Uterus (tissue), 3 donors: ENCODE measurements at regions not wholly inside any gene's neighbourhood (a gene's known extent, or its start where the extent isn't known, plus 50 kb on each side); places are given as distances from the start of the nearest gene placed in this dataset.

ENCODE experiments used
- DNase-seq, 2 donors: peaks; one replicate each; pipeline ENCODE4 v3.0.0-alpha.2; 2019 to 2020
- H3K27ac ChIP-seq, 2 donors: fragments of 200-600 bp; sonication (generic); 1 replicate in 1 of 2; 2 replicates in 1 of 2; pipeline ENCODE4 v1.5.1; 2016 to 2018
- H3K27me3 ChIP-seq, 2 donors: fragments of 200-600 bp; sonication (generic); one replicate each; pipeline ENCODE4 v1.5.1; 2018 to 2019; ENCODE audit warnings: control low read depth in 1 of 2
- H3K36me3 ChIP-seq, 2 donors: fragments of 200-600 bp; sonication (generic); one replicate each; pipeline ENCODE4 v1.5.1; 2019; ENCODE audit warnings: control low read depth in 1 of 2
- H3K4me1 ChIP-seq, 2 donors: fragments of 200-600 bp; sonication (generic); one replicate each; pipeline ENCODE4 v1.5.1; 2018 to 2019; ENCODE audit warnings: control low read depth in 1 of 2
- H3K4me3 ChIP-seq, 2 donors: fragments of 200-600 bp; sonication (generic); 1 replicate in 1 of 2; 2 replicates in 1 of 2; pipeline ENCODE4 v1.5.1; 2018 to 2019; ENCODE audit warnings: mild to moderate bottlenecking in 1 of 2
- H3K9me3 ChIP-seq, 2 donors: fragments of 200-600 bp; sonication (generic); one replicate each; pipeline ENCODE4 v1.5.1; 2019; ENCODE audit warnings: control low read depth in 1 of 2
- CTCF ChIP-seq, 4 experiments: fragments of 200-600 bp in 2 of 4; fragments of 450-650 bp in 2 of 4; sonication (generic) in 2 of 4; IDR thresholded peaks; one replicate each; pipeline ENCODE4 v1.5.1; 2016 to 2019; ENCODE audit warnings: antibody characterized with exemption in 4 of 4, mild to moderate bottlenecking in 2 of 4, moderate library complexity in 1 of 4
- POLR2A ChIP-seq, 2 donors: fragments of 450-650 bp; IDR thresholded peaks; one replicate each; pipeline ENCODE4 v1.6.1; 2016; ENCODE audit warnings: antibody characterized with exemption in 2 of 2, mild to moderate bottlenecking in 1 of 2, moderate library complexity in 1 of 2
- intact Hi-C: fragments of 100-400 bp; cut with DNase I; formaldehyde crosslinking; loops from one replicate; pipeline ENCODE4 v1.15.1; 2023; ENCODE audit warnings: low total_unique reads
- donor health status: DM: yes; HTN: yes; CAD: no.

DNA sequence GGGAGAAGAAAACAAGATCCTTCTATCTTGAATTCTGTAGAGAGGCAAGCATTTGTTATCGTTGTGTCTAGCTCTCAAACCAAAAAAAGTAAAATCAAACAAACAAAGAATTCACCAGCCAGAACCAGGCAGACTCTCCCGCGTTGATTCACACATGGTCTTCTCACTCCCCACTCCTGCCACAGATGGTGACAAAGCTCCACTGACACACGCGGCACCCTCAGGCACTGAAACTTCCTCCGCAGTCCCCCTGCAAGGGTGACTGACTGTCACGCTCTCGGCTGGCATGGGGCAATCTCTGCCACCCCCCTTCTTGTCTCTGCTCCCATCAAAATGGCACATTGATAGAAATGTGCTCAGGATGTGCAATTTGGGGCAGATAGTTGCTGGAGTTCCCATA, 304.9 kb downstream of the DHX15 start:
- intact Hi-C loops = no loop called here
- H3K9me3 ChIP-seq = no peaks in the 10 kb centered on the region
- no peak overlapping the region for H3K27ac ChIP-seq
- H3K36me3 ChIP-seq = no peaks in the 10 kb centered on the region
- no peak overlapping the region for H3K4me3 ChIP-seq
- no peaks in the 10 kb centered on the region for H3K4me1 ChIP-seq
- no peak for TF ChIP-seq CTCF (IDR thresholded peaks at IDR 0.05)
- no peak for TF ChIP-seq POLR2A (IDR thresholded peaks at IDR 0.05)
- no peak for DNase-seq
- no peaks in the 10 kb centered on the region for H3K27me3 ChIP-seq

GRCh38 chr4:24278693-24279092, 305.7 kb downstream of the DHX15 start:
- no peaks in the 10 kb centered on the region for H3K4me1 ChIP-seq
- H3K36me3 ChIP-seq = no peaks in the 10 kb centered on the region
- H3K27me3 ChIP-seq = no peaks in the 10 kb centered on the region
- intact Hi-C loops = no loop called here
- TF ChIP-seq POLR2A (IDR thresholded peaks at IDR 0.05) = no peak
- no peak for TF ChIP-seq CTCF (IDR thresholded peaks at IDR 0.05)
- H3K9me3 ChIP-seq = no peaks in the 10 kb centered on the region
- H3K27ac ChIP-seq = no peak overlapping the region
- DNase-seq = no peak
- no peak overlapping the region for H3K4me3 ChIP-seq

GRCh38 chr4:24274381-24274941, 309.9 kb downstream of the DHX15 start:
- Histone ChIP-seq H3K36me3 (no peaks in the 10 kb centered on the region), H3K4me3 (no peak overlapping the region), H3K27me3 (no peaks in the 10 kb centered on the region), H3K9me3 (no peaks in the 10 kb centered on the region), H3K27ac (no peak overlapping the region), H3K4me1 (no peaks in the 10 kb centered on the region)
- intact Hi-C loops = no loop called here
- TF ChIP-seq CTCF (IDR thresholded peaks at IDR 0.05) (no peak), POLR2A (IDR thresholded peaks at IDR 0.05) (no peak)
- DNase-seq = no peak

GRCh38 chr4:24273136-24273535, 311.2 kb downstream of the DHX15 start:
- DNase-seq = no peak
- Histone ChIP-seq H3K4me3 (no peak overlapping the region), H3K27me3 (no peaks in the 10 kb centered on the region), H3K27ac (no peak overlapping the region), H3K9me3 (no peaks in the 10 kb centered on the region), H3K4me1 (no peaks in the 10 kb centered on the region), H3K36me3 (no peaks in the 10 kb centered on the region)
- intact Hi-C loops = no loop called here
- TF ChIP-seq POLR2A (IDR thresholded peaks at IDR 0.05) (no peak), CTCF (IDR thresholded peaks at IDR 0.05) (no peak)

DNA sequence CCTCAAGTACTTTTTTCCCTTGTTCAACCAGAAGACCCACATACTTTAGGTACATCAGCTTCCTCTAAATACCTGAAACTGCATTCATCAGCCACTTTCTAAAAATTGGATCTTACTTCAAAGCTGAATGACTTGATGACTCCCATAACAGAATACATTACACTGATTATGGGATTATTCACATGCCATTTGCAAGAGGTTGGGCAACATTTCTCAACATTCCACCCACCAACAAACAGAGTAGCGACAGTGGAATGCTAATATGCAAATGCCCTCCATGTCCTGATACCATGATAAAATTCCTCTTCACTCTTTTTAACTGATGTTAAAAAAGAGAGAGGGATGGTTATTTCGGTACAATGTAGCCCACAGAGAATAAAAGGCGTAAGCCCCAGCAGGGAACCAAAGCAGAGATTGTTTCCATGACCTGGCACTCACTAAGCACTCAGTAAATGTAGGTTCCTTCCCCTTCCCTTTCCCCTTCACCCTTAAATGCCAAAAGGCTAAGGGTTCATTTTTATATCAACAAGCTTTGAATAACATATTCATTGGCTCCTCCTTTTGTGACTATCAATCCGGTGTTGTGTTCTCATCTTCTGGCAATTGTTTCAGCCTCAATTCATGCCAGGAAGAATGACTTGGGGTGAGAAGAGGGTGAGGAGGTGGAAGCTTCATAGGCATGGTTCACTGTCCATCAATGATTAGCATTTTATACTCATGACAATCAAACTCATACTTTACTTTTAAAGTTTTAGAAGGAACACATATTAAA, 317.2 kb downstream of the DHX15 start:
- TF ChIP-seq CTCF (IDR thresholded peaks at IDR 0.05) (no peak), POLR2A (IDR thresholded peaks at IDR 0.05) (no peak)
- H3K4me1 ChIP-seq = no peaks in the 10 kb centered on the region
- intact Hi-C loops = no loop called here

More for the DNA sequence above, 317.2 kb downstream of the DHX15 start:
- Histone ChIP-seq H3K4me3 (no peak overlapping the region), H3K27me3 (no peaks in the 10 kb centered on the region), H3K27ac (no peak overlapping the region), H3K9me3 (no peaks in the 10 kb centered on the region), H3K36me3 (no peaks in the 10 kb centered on the region)
- DNase-seq = no peak
